SU-DHL-6 (cell line): ENCODE measurements at regions not wholly inside any gene's neighbourhood (a gene's known extent, or its start where the extent isn't known, plus 50 kb on each side); places are given as distances from the start of the nearest gene placed in this dataset.

Experiments used
- CTCF ChIP-seq: fragments of 200-600 bp; sonication (generic); IDR thresholded peaks from one replicate; pipeline ENCODE4 v1.5.1; 2017; ENCODE audit warnings: antibody characterized with exemption, mild to moderate bottlenecking, low read length, moderate library complexity; ENCODE audit not compliant: insufficient read depth, poor library complexity, severe bottlenecking
- EZH2phosphoT487 ChIP-seq: fragments of 200-600 bp; sonication (generic), shearing (Covaris generic); conservative IDR thresholded peaks from 2 replicates; pipeline ENCODE4 v1.6.1; 2018; ENCODE audit warnings: mild to moderate bottlenecking, antibody characterized with exemption, low read length, moderate library complexity, mixed read lengths

- TF ChIP-seq CTCF (no peak), EZH2phosphoT487 (no peak)
Measured at GRCh38 chr16:65808790-65809189, 557.7 kb upstream of the CDH5 start.
